ENCODE measurements at regions not wholly inside any gene's neighbourhood (a gene's known extent, or its start where the extent isn't known, plus 50 kb on each side); places are given as distances from the start of the nearest gene placed in this dataset.
A peak's percentile ranks its signal among the peaks of the same experiment; 100 is the strongest.

DNA sequence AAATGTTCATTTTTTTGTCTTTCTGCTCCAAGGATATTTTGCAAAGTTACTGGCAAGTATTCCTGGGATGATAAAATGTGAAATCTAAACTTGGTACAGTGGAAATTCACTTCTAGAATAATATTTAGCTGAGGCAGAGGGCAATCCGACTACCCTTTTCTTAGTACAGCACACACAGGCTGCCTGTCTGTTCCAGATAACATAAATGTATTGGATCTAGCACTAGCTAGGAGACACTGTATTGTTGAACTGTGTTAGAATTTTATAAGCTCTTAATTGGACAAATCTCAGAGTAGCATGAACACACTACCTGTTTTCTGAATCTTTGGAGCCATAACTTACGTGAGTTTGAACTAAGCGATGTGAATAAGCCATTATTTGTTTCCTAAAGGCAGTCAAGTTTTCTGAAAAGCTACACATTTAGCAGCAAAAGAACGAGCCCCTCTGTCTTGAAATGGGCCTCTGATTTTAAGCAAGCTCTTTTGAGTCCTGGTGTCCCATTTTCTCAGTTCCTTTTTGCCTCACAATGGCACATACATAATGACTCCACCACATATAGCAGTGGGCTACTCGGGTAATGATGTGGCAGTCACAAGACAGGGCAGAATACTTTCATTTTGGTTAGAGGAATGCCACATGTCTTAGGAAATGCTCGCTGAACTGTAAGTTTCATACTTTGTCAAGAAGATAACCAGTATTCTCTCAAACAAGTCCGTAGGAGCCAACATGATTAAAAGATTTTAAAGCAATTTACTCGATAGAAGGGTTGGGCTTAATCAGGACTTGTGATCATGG lies 116.5 kb upstream of the ESR1 start:
- TF ChIP-seq CTCF (IDR thresholded peaks at IDR 0.05) (no peak), POLR2A (IDR thresholded peaks at IDR 0.05) (no peak), EP300 (IDR thresholded peaks at IDR 0.05) (peak in 1 of 2 donors; percentile 79)
